NCI-H2107 treated with DMSO at 0.1 percent for 48 hours (cell line): ENCODE measurements at regions not wholly inside any gene's neighbourhood (a gene's known extent, or its start where the extent isn't known, plus 50 kb on each side); places are given as distances from the start of the nearest gene placed in this dataset.

Source experiments
- DNase-seq: peaks from one replicate; lab custom pipeline; 2025; ENCODE audit not compliant: unreplicated experiment; lab: John Stamatoyannopoulos, UW

DNA sequence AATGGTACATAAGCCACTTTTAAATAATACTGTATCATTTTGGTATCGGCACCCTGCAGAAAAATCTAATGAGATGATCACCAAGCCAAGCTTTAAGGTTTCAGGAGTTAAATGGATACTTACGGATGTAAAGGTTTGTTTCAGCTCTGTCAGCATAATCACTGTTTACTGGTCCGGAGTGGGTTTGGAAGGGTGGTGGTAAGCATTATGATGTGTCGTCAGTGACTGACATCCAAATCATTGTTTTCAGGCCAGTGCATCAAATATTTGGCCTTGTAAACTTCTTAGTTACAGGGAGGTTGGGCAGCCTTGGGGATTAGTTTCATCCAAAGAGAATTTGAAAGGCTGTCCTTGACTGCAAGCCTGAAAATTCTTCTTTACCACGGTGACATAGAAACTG lies 50.0 kb upstream of the ATL2 start:
- DNase-seq, result no peak
